Ovary (tissue), 7 donors: ENCODE measurements at regions not wholly inside any gene's neighbourhood (a gene's known extent, or its start where the extent isn't known, plus 50 kb on each side); places are given as distances from the start of the nearest gene placed in this dataset.

Experiments used
- DNase-seq, 5 donors: peaks; one replicate each; pipeline ENCODE4 v3.0.0-alpha.2; 2019 to 2020
- H3K27ac ChIP-seq, 2 donors: fragments of 200-600 bp; one replicate each; pipeline versions ENCODE4 v1.5.1 to v1.8.0; 2019 to 2022
- H3K27me3 ChIP-seq: fragments of 200-600 bp; one replicate; pipeline ENCODE4 v1.8.0; 2022
- H3K36me3 ChIP-seq: fragments of 200-600 bp; sonication (generic); one replicate; pipeline ENCODE4 v1.5.1; 2019
- H3K4me1 ChIP-seq: one replicate; pipeline ENCODE4 v1.8.1; 2013; ENCODE audit warnings: mild to moderate bottlenecking, moderate library complexity; ENCODE audit not compliant: insufficient read depth
- H3K4me3 ChIP-seq: fragments of 200-600 bp; sonication (generic); one replicate; pipeline ENCODE4 v1.5.1; 2017
- H3K9me3 ChIP-seq, 2 donors: fragments of 200-600 bp in 1 of 2; sonication (generic) in 1 of 2; one replicate each; pipeline versions ENCODE4 v1.5.1 to v1.8.1; 2013 to 2019; ENCODE audit warnings: mild to moderate bottlenecking in 1 of 2, moderate library complexity in 1 of 2
- CTCF ChIP-seq, 3 donors: fragments of 450-650 bp in 2 of 3; fragments of 200-600 bp in 1 of 3; IDR thresholded peaks; one replicate each; pipeline versions ENCODE4 v1.5.1 to v1.8.0; 2016 to 2022; ENCODE audit warnings: antibody characterized with exemption in 3 of 3, mild to moderate bottlenecking in 1 of 3
- EP300 ChIP-seq: sonication (generic); formaldehyde crosslinking; IDR thresholded peaks from one replicate; pipeline ENCODE4 v1.6.1; 2017; ENCODE audit warnings: antibody characterized with exemption
- POLR2A ChIP-seq: fragments of 450-650 bp; IDR thresholded peaks from one replicate; pipeline ENCODE4 v1.6.1; 2017; ENCODE audit warnings: antibody characterized with exemption, mild to moderate bottlenecking, moderate library complexity
- WGBS, 3 donors: extraction: QIAGEN DNeasy Blood & Tissue Kit in 1 of 3; methylation state at CpG; one replicate each; pipeline versions ENCODE4 v1.1.5 to v1.1.7; 2013 to 2017; 5-methylcytosine and 5-hydroxymethylcytosine counted together
- intact Hi-C, 4 donors: fragments of 100-400 bp; cut with DNase I; formaldehyde crosslinking; loops; one replicate each; pipeline versions ENCODE4 v1.11.0 to v1.15.1; 2022 to 2023
- donor health status: DM: no; HTN: no; CAD: no; lungs with moderate emphysema.
- donor health status: DM: no; HTN: no; CAD: no.
- donor health status: Bipolar disorder and iron deficiency.
- donor health status: DM: no; HTN: no; CAD: no.
- donor health status: DM: yes; HTN: yes; CAD: no.

DNA sequence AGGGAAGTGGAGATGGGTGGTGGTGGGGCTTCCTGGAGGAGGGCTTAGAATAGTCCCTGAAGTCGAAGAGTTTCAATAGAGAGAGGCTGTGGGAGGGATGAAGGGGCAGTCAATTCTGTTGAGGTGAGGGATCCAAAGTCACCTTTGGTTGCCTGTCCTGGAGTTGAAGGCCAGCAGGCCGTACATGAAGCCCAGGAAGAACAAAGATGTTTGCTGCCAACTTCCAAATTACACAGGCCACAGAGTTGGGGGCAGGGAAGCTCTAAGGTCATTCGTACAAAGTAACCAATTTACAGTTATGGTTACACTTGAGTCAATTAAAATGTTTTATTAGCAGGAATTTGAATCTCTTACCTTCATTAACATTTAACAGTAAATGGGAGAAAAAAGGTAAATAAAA, 77.9 kb downstream of the FOXB1 start:
- Histone ChIP-seq H3K4me3 (no peak overlapping the region), H3K27me3 (no peaks in the 10 kb centered on the region), H3K27ac (no peak overlapping the region), H3K4me1 (no peaks in the 10 kb centered on the region), H3K9me3 (no peaks in the 10 kb centered on the region), H3K36me3 (no peaks in the 10 kb centered on the region)
- WGBS, 3 donors, result 71 to 80% (median 77%) methylated on average over 3 of the region's 3 CpGs
- no peak for DNase-seq
- intact Hi-C loops, result no loop called here
- TF ChIP-seq EP300, result no peak

- TF ChIP-seq POLR2A (no peak), CTCF (IDR thresholded peaks at IDR 0.05) (no peak), EP300 (no peak)
- no peak for DNase-seq
- Histone ChIP-seq H3K4me1 (no peaks in the 10 kb centered on the region), H3K4me3 (no peak overlapping the region), H3K27me3 (no peaks in the 10 kb centered on the region), H3K36me3 (no peaks in the 10 kb centered on the region), H3K27ac (no peak overlapping the region), H3K9me3 (no peaks in the 10 kb centered on the region)
- intact Hi-C loops, result no loop called here
- 75 to 96% (median 92%) methylated on average over 3 of the region's 3 CpGs for WGBS, 3 donors
Observed at GRCh38 chr15:60083318-60083717, 79.2 kb downstream of the FOXB1 start.

- no peak for DNase-seq
- intact Hi-C loops, result no loop called here
- WGBS, 3 donors, result 39 to 41% (median 41%) methylated on average over 8 of the region's 8 CpGs
- Histone ChIP-seq H3K27ac (no peak overlapping the region), H3K9me3 (no peaks in the 10 kb centered on the region), H3K4me3 (no peak overlapping the region), H3K4me1 (no peaks in the 10 kb centered on the region), H3K27me3 (no peaks in the 10 kb centered on the region), H3K36me3 (no peaks in the 10 kb centered on the region)
- no peak for TF ChIP-seq POLR2A
- TF ChIP-seq EP300, result no peak
- TF ChIP-seq CTCF (IDR thresholded peaks at IDR 0.05), result no peak
Observed at GRCh38 chr15:60086681-60087429, 82.7 kb downstream of the FOXB1 start.

DNA sequence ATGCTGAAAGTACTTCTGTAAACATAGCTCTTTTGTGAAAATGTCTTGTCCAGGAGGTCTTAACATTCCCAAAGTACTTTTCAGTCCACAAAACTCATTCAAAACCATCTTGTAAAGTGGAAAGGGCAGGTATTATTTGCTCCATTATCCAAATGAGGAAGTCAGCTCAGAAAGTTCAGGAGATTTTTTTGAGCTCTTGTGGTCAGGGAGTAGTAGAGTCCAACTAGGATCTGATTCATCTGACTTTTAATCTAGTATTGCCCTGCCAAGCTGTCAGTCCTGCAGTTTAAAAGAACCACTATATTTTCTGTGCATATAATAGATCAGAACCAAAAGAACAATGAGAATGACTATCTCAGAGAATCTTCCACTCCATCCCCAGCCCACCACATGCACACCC, 83.5 kb downstream of the FOXB1 start:
- Histone ChIP-seq H3K27me3 (no peaks in the 10 kb centered on the region), H3K4me1 (no peaks in the 10 kb centered on the region), H3K27ac (no peak overlapping the region), H3K9me3 (no peaks in the 10 kb centered on the region), H3K4me3 (no peak overlapping the region), H3K36me3 (no peaks in the 10 kb centered on the region)
- no peak for TF ChIP-seq POLR2A
- no peak for TF ChIP-seq CTCF (IDR thresholded peaks at IDR 0.05)
- TF ChIP-seq EP300, result no peak
- DNase-seq, result no peak
- intact Hi-C loops, result no loop called here

DNA sequence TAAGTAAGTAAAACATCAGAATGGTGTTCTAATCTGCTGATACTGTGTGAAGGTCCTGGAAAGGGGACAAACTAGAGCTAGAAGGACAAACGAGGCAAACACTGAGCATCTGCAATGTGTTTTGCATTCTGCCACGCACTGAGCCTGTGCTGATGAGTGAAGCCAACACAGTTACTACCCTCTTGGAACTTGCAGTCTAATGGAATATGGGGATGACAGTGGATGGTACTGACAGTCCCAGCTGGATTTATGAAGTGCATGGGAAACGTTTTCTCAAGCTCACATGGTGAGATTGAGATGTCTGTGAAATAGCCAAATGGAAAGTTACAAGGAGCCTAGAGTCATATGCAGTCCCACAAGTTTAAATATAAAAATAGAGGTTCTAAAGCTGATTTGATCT, 86.6 kb downstream of the FOXB1 start:
- Histone ChIP-seq H3K9me3 (no peaks in the 10 kb centered on the region), H3K27ac (no peak overlapping the region), H3K4me3 (no peak overlapping the region), H3K4me1 (no peaks in the 10 kb centered on the region), H3K27me3 (no peaks in the 10 kb centered on the region), H3K36me3 (no peaks in the 10 kb centered on the region)
- DNase-seq, result no peak
- intact Hi-C loops, result no loop called here
- TF ChIP-seq CTCF (IDR thresholded peaks at IDR 0.05) (no peak), EP300 (no peak), POLR2A (no peak)
- WGBS, 3 donors, result 41 to 48% (median 45%) methylated on average over 3 of the region's 3 CpGs
